ENCODE measurements at regions not wholly inside any gene's neighbourhood (a gene's known extent, or its start where the extent isn't known, plus 50 kb on each side); places are given as distances from the start of the nearest gene placed in this dataset.

- TF ChIP-seq NFRKB (IDR thresholded peaks at IDR 0.05) (no peak), BHLHE40 (IDR thresholded peaks at IDR 0.05; ENCODE audit: borderline replicate concordance) (no peak)
Observed at GRCh38 chr2:31813016-31813415, 197.8 kb downstream of the MEMO1 start.

Measured in HEK293T (cell line).